ENCODE measurements at regions not wholly inside any gene's neighbourhood (a gene's known extent, or its start where the extent isn't known, plus 50 kb on each side); places are given as distances from the start of the nearest gene placed in this dataset.

DNA sequence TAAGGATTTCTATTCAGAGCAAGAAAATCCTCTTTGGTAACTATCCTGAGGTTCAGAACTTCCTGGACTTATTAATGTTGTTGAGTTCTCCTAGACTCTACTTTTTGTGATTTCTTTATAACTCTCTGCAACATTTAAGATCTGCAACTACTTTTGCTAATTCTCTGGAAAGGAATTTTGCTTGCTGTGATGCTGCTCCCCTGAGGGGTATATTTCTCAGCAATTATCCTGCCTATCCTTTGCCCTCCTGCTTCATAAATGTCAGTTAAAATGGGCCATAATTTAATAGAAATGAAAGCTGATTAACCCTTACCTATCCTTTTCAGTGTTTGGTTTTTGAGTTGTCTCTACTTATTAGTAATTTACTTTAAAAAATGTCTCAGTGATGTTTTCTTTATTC, 377.3 kb upstream of the LRRC3B start:
- TF ChIP-seq CTCF (conservative IDR thresholded peaks at IDR 0.05) (no peak), ZFX (IDR thresholded peaks at IDR 0.05) (no peak)
